PC-3 (cell line): ENCODE measurements at regions not wholly inside any gene's neighbourhood (a gene's known extent, or its start where the extent isn't known, plus 50 kb on each side); places are given as distances from the start of the nearest gene placed in this dataset.
A peak's percentile ranks its signal among the peaks of the same experiment; 100 is the strongest.

Source experiments
- ATAC-seq: fragments of 200-7000 bp; cut with Tn5 transposase; 2 replicates; pipeline ENCODE4 v1.9.1; 2020; ENCODE audit warnings: mild to moderate bottlenecking, moderate library complexity
- BruUV-seq: library from RNA; stranded (reverse); fragments of 400-500 nt; replicated peaks from 2 replicates; lab custom pipeline; 2021; lab: Mats Ljungman, UMichigan
- CTCF ChIA-PET: fragments of 300-600 bp; sonication (Branson Sonifier 250); formaldehyde crosslinking; loops from one replicate; lab custom pipeline; 2022; ENCODE audit warnings: antibody characterized with exemption; lab: Charles Lee
- POLR2A ChIA-PET: fragments of 300-600 bp; sonication (Branson Sonifier 250); formaldehyde crosslinking; loops from one replicate; lab custom pipeline; 2022; ENCODE audit warnings: antibody characterized with exemption; ENCODE audit not compliant: unreplicated experiment; lab: Charles Lee
- DNase-seq: peaks from one replicate; pipeline ENCODE4 v3.0.0-alpha.2; 2015
- H2AFZ ChIP-seq: fragments of 300-600 bp; sonication (generic); 2 replicates; pipeline ENCODE4 v1.6.0; 2016; ENCODE audit warnings: antibody characterized with exemption, low read length
- H3F3A ChIP-seq: fragments of 300-600 bp; sonication (generic); one replicate; pipeline ENCODE4 v1.6.0; 2017; ENCODE audit warnings: antibody characterized with exemption, low read length, control low read depth, mild to moderate bottlenecking; ENCODE audit not compliant: unreplicated experiment
- H3K27ac ChIP-seq: fragments of 300-600 bp; sonication (generic); 2 replicates; pipeline ENCODE4 v1.5.1; 2016; ENCODE audit warnings: mild to moderate bottlenecking, low read length
- H3K27me3 ChIP-seq: fragments of 300-600 bp; sonication (generic); 2 replicates; pipeline ENCODE4 v1.6.1; 2016; ENCODE audit warnings: low read length, mixed read lengths
- H3K36me3 ChIP-seq: fragments of 300-600 bp; sonication (generic); 2 replicates; pipeline ENCODE4 v1.6.1; 2016; ENCODE audit warnings: low read depth, mixed run types, low read length, mixed read lengths
- H3K4me1 ChIP-seq: fragments of 300-600 bp; sonication (generic); 2 replicates; pipeline ENCODE4 v1.5.1; 2016; ENCODE audit warnings: low read length; ENCODE audit not compliant: insufficient read depth
- H3K4me2 ChIP-seq: fragments of 300-600 bp; sonication (generic); 2 replicates; pipeline ENCODE4 v1.6.0; 2016; ENCODE audit warnings: low read length
- H3K4me3 ChIP-seq: fragments of 300-600 bp; sonication (generic); 2 replicates; pipeline ENCODE4 v1.5.1; 2016; ENCODE audit warnings: mild to moderate bottlenecking, low read length, mixed read lengths
- H3K79me2 ChIP-seq: fragments of 300-600 bp; sonication (generic); 2 replicates; pipeline ENCODE4 v1.6.1; 2017; ENCODE audit warnings: low read length, mixed read lengths
- H3K9ac ChIP-seq: fragments of 300-600 bp; sonication (generic); 2 replicates; pipeline ENCODE4 v1.6.0; 2016; ENCODE audit warnings: mild to moderate bottlenecking, low read length
- H3K9me2 ChIP-seq: fragments of 300-600 bp; sonication (generic); replicated peaks from 2 replicates; pipeline ENCODE4 v1.6.1; 2016; ENCODE audit warnings: mixed run types, low read length, mixed read lengths
- H3K9me3 ChIP-seq: fragments of 300-600 bp; sonication (generic); 2 replicates; pipeline ENCODE4 v1.6.1; 2016; ENCODE audit warnings: low read length, mixed read lengths
- H4K20me1 ChIP-seq: fragments of 300-600 bp; sonication (generic); 2 replicates; pipeline ENCODE4 v1.6.1; 2016; ENCODE audit warnings: low read length, mixed read lengths
- CTCF ChIP-seq: fragments of 300-600 bp; sonication (generic); conservative IDR thresholded peaks from 2 replicates; pipeline ENCODE4 v1.5.1; 2017; ENCODE audit warnings: antibody characterized with exemption, low read depth, mild to moderate bottlenecking, low read length
- EZH2 ChIP-seq: fragments of 300-600 bp; sonication (generic); IDR thresholded peaks from one replicate; pipeline ENCODE4 v1.6.1; 2017; ENCODE audit warnings: antibody characterized with exemption, mild to moderate bottlenecking, low read length; ENCODE audit not compliant: unreplicated experiment
- EZH2phosphoT487 ChIP-seq: fragments of 300-600 bp; sonication (generic); IDR thresholded peaks from 2 replicates; pipeline ENCODE4 v1.6.1; 2018; ENCODE audit warnings: mild to moderate bottlenecking, antibody characterized with exemption, low read length, borderline replicate concordance
- intact Hi-C: fragments of 100-400 bp; cut with micrococcal nuclease; formaldehyde crosslinking; loops from 2 replicates; pipeline ENCODE4 v1.9.0; 2023

DNA sequence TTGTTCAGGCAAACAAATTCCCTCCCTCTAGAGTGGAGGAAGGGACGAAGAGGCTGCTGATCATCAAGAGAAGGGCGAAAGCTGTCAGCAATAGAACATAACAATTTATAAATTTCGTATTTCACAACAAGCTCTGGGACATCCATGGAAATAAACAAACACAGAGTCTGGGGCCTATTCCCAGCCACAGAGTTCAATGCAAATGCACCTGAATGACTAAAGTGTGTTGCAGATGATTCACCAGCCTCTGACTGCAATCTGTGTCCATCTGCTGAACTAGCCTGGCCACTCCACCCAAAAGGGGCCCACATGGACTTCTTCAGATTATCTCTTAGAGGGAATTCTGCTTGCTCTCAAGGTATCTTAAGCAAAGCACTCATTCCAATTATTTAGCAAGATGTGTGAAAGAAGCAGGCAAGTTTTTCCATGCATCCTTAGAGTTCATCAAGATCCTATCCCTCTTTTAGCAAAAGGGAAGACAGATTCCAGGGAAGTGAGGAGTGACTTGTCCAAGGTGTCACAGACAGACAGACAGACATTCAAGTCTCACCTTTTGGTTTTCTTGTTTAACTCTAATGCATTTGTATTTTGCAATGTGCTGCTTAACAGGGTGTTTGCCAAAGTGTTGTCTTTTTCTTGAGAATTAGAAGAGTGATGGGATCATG, 307.8 kb upstream of the PAPPA start:
- DNase-seq (peak; percentile 65), ATAC-seq (peak; percentile 37; the same call in 1 of the 2 replicates)
- Histone ChIP-seq H3F3A (no peaks in the 10 kb centered on the region), H3K4me2 (peak overlapping the region; percentile 43), H3K79me2 (no peaks in the 10 kb centered on the region), H3K4me1 (peaks cover 15% of the 10 kb centered on the region), H2AFZ (no peak overlapping the region), H3K9me2 (no peaks in the 10 kb centered on the region), H3K4me3 (no peak overlapping the region), H3K27ac (no peak overlapping the region), H3K27me3 (no peaks in the 10 kb centered on the region), H3K9ac (no peak overlapping the region), H3K9me3 (no peaks in the 10 kb centered on the region), H4K20me1 (no peaks in the 10 kb centered on the region), H3K36me3 (no peaks in the 10 kb centered on the region)
- no peak for TF ChIP-seq CTCF
- TF ChIP-seq EZH2phosphoT487, result no peak
- TF ChIP-seq EZH2, result no peak
- CTCF ChIA-PET, result no interaction called here
- intact Hi-C loops, result no loop called here
- no TSS peak for BruUV-seq
- POLR2A ChIA-PET, result no interaction called here

DNA sequence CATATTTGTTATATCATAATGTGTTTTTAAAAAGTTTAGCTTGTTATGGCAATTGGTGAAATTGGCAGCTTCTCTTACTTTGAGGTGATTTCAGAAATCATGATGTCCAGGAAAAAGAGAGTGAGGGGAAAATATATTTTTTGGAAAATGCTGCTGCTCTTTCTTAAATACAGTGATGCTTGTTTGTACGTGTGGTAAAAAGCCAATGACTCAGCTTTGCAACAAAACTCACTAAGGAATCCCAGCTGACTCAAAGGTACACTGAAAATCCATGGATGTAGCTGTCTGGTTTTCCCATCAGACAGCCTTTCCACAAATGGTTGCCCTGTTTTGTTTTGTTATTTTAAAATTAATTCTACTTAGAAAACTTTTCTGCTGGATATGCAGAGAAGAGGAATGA, 306.4 kb upstream of the PAPPA start:
- Histone ChIP-seq H3K4me3 (no peak overlapping the region), H3K36me3 (no peaks in the 10 kb centered on the region), H3K79me2 (no peaks in the 10 kb centered on the region), H3K4me1 (peaks cover 18% of the 10 kb centered on the region), H3K9me2 (no peaks in the 10 kb centered on the region), H4K20me1 (no peaks in the 10 kb centered on the region), H3K9ac (no peak overlapping the region), H3K9me3 (no peaks in the 10 kb centered on the region), H3K27me3 (no peaks in the 10 kb centered on the region), H2AFZ (no peak overlapping the region), H3F3A (no peaks in the 10 kb centered on the region), H3K4me2 (no peak overlapping the region), H3K27ac (no peak overlapping the region)
- no peak for TF ChIP-seq CTCF
- TF ChIP-seq EZH2phosphoT487, result no peak
- no peak for TF ChIP-seq EZH2
- POLR2A ChIA-PET, result no interaction called here
- intact Hi-C loops, result no loop called here
- no TSS peak for BruUV-seq
- CTCF ChIA-PET, result no interaction called here
- peak; percentile 46; the same call in 1 of the 2 replicates for ATAC-seq
- DNase-seq, result peak; percentile 38

DNA sequence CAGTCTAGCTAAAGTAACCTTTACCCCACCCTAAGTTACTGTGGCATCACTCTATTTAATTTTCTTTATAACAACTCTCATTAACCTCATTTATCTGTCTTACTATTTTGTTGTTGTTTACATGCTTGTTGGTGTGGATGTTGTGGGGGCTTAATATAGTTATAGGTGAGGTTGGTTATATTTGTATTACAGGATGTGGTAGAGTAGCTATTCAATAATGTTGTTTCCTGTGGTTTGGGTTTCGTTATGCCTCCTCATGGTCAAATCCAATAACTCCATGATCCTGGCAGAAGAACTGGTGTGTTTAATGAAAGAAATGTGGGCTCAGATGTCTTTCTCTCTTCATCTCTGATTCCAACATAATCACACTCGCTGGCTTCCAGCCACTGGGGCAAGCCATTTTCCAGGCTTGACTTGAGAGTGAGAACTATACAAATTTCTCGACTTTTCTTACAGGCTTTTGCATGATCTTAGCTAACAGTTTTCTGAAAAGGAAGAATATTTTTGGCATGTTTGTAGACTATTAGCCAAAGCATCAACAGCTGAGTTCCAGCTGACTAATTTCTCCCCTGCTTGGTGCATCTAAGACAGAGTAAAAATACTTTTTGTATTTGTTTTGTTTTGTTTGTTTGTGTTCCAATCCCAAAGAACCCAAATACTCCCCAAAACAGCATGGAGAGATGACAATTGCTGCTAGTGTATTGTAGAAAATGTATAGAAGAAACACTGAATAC, 303.7 kb upstream of the PAPPA start:
- POLR2A ChIA-PET, result no interaction called here
- Histone ChIP-seq H3K9ac (no peak overlapping the region), H3K27ac (no peak overlapping the region)

More for the DNA sequence above, 303.7 kb upstream of the PAPPA start:
- Histone ChIP-seq H3K79me2 (no peaks in the 10 kb centered on the region), H3K4me3 (no peak overlapping the region), H3K27me3 (no peaks in the 10 kb centered on the region), H3K9me3 (no peaks in the 10 kb centered on the region), H3K4me1 (peaks cover 18% of the 10 kb centered on the region), H3K36me3 (no peaks in the 10 kb centered on the region), H2AFZ (no peak overlapping the region), H3K4me2 (no peak overlapping the region), H3F3A (no peaks in the 10 kb centered on the region), H3K9me2 (no peaks in the 10 kb centered on the region), H4K20me1 (no peaks in the 10 kb centered on the region)
- BruUV-seq, result no TSS peak
- CTCF ChIA-PET, result no interaction called here
- TF ChIP-seq EZH2phosphoT487, result no peak
- TF ChIP-seq EZH2, result no peak
- TF ChIP-seq CTCF, result no peak
- no peak for ATAC-seq
- no peak for DNase-seq
- intact Hi-C loops, result no loop called here
